GM18907 (cell line): ENCODE measurements at regions not wholly inside any gene's neighbourhood (a gene's known extent, or its start where the extent isn't known, plus 50 kb on each side); places are given as distances from the start of the nearest gene placed in this dataset.
"Not testable (repeated sequence)": the region's sequence is repeated elsewhere in the genome, so short reads cannot be mapped to it uniquely, and the experiment has no call there.

ENCODE experiments used
- ATAC-seq: cut with Tn5 transposase; IDR thresholded peaks from one replicate; pipeline ENCODE4 v1.9.1; 2021; ENCODE audit warnings: mild to moderate bottlenecking, moderate library complexity; ENCODE audit not compliant: unreplicated experiment

DNA sequence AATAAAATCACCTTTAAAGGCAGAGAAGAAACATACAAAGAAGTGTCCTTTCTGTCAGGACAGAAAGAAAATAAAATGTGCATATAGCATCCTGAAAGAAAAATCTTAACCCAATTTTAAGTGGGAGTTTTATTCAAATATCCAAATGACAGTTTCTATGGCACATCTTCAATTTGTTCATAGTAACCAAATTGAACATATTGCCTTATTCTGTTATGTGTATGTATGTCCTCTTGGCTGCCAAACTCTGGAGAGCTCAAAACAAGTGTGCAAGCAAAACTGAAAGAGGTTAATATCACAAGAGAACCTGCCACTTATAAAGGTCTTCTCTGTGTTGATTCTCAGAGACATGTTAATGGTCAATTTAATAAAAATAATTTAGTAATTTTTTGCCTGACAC, 334.7 kb downstream of the BCKDHB start:
- no peak for ATAC-seq

- ATAC-seq, result no peak
Measured at GRCh38 chr6:80440496-80441115, 334.1 kb downstream of the BCKDHB start.

GRCh38 chr6:80439721-80440470, 333.4 kb downstream of the BCKDHB start:
- ATAC-seq, result no peak

DNA sequence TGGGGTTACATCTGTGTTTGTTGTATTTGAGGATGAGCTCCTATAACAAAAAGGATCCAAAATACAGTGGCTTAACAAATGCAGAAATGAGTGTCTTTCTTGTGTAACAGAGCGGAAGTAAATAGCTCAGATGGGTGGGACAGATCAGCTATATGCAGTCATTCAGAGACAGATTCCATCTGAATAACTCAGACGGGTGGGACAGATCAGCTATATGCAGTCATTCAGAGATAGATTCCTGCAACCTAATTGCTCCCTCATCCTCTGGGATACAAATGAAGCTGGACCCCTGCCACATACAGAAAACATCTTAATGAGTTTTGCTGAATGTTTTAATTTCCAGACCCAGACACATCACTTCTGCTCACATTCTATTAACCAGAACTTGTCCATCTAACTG, 332.3 kb downstream of the BCKDHB start:
- no peak for ATAC-seq

- ATAC-seq, result no peak
Measured at GRCh38 chr6:80437801-80438200, 331.3 kb downstream of the BCKDHB start.

- ATAC-seq, result no peak
Measured at GRCh38 chr6:80437221-80437620, 330.8 kb downstream of the BCKDHB start.

GRCh38 chr6:80436663-80437062, 330.2 kb downstream of the BCKDHB start:
- ATAC-seq, result no peak

- ATAC-seq, result no peak
Measured at GRCh38 chr6:80435457-80435856, 329.0 kb downstream of the BCKDHB start.

DNA sequence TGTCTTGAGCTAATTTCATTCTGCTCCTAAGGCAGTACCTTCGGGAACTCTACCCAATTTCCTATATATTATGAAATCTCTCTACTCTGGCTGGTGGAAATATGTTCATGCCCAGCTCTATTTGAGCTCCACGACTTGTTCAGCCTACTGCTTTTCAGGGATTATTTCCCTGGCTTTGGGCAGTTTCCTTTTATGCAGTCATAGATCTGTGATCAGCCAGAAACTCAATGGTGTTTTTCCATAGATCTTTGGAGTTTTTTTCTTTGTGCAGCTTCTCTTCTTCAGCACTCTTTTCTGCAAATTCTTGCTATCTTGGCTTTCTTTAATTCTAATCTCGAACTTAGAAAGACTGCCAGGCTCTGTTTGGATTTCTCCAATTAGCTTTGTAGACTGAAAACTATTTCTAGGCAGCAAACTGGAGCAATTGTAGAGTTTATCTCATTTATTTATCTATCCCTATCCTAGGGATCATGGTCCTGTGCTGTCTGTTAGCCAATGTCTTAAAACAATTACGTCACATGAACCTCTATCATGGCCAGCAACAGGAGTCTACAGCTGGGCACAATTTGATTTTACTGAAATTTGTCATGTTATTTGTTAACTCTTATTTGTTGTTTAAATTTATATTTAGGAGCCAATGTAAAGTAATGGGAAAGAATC, 328.4 kb downstream of the BCKDHB start:
- ATAC-seq, result no peak

DNA sequence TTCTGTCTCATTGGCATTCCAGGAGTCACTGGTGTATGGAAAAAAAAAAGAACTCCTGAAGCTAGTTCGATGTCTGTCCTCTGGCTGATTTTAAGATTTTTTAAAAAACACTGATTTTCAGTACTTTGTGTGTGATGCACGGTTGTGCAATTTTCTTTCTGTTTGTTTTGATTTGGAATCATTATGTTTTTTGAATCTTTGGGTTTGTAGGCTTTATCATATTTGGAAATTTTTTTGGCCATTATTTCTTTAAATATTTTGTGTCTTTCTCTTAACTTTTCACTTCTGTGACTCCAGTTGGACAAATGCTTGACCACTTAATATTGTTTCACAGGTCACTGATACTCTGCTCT, 327.2 kb downstream of the BCKDHB start:
- ATAC-seq, result no peak

GRCh38 chr6:80433010-80433672, 326.7 kb downstream of the BCKDHB start:
- no peak for ATAC-seq

DNA sequence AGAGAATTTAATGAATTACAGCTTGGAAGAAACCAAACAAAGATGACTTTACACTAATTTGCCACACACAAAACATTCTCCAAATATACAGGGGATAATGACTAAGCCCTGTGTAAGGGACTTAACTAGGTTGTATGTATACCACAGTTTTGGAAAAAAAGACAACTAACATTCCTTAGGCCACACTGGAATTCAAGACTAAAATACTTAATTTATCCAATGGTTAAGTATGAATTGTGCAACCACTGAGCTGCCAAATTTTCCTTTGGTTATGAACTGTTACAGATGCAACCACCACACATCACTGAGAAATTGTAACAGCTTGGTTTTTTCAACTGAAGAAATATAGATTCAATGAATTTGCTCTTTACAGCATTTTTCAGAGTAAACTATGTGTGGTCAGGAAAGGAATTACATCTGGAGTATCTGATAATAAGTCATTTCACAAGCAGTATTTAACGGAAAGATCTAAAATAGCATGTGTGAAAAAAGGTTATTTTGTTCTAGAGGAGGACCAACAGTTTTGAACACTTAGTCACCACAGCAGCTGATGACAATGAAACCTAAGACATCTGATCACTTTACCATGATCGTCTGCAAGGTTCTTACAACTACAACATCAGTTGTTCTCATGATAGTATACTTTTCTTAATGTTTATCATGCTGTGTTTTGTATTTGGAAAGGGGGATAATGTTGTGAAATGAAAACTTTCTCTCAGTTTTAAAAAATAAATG, 318.8 kb downstream of the BCKDHB start:
- no peak for ATAC-seq

GRCh38 chr6:80411486-80411885, 305.0 kb downstream of the BCKDHB start:
- ATAC-seq, result no peak

GRCh38 chr6:80407976-80408375, 301.5 kb downstream of the BCKDHB start:
- not testable (repeated sequence) for ATAC-seq

- no peak for ATAC-seq
Measured at GRCh38 chr6:80404889-80405288, 298.4 kb downstream of the BCKDHB start.

- ATAC-seq, result no peak
Measured at GRCh38 chr6:80403365-80403764, 296.9 kb downstream of the BCKDHB start.

DNA sequence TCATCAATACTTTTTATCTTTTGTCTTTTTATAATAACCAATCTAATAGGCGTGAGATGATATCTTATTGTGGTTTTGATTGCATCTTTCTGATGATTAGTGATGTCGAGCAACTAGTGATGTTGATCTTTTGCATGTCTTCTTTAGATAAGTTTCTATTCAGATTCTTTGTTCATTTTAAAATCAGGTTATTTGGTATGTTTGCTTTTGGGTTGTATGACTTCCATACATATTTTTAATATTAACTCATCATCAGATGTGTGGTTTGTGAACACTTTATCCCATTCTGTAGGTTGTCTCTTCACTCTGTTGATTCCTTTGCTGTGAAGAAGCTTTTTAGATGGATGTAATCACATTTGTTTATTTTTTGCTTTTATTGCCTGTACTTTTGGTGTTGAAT, 295.8 kb downstream of the BCKDHB start:
- no peak for ATAC-seq
